ENCODE measurements at regions not wholly inside any gene's neighbourhood (a gene's known extent, or its start where the extent isn't known, plus 50 kb on each side); places are given as distances from the start of the nearest gene placed in this dataset.

GRCh38 chr2:106990297-106990696, 104.3 kb upstream of the ST6GAL2 start:
- TF ChIP-seq CTCF (IDR thresholded peaks at IDR 0.05) (no peak), POLR2AphosphoS5 (IDR thresholded peaks at IDR 0.05) (no peak)
